Esophagus muscularis mucosa (tissue), 4 donors: ENCODE measurements at regions not wholly inside any gene's neighbourhood (a gene's known extent, or its start where the extent isn't known, plus 50 kb on each side); places are given as distances from the start of the nearest gene placed in this dataset.

Experiments
- CTCF ChIP-seq, 3 experiments: fragments of 200-600 bp in 2 of 3; fragments of 450-650 bp in 1 of 3; sonication (generic) in 2 of 3; IDR thresholded peaks; one replicate each; pipeline ENCODE4 v1.5.1; 2017 to 2019; ENCODE audit warnings: antibody characterized with exemption in 3 of 3, mild to moderate bottlenecking in 2 of 3, moderate library complexity in 1 of 3
- EP300 ChIP-seq: sonication (generic); formaldehyde crosslinking; IDR thresholded peaks from one replicate; pipeline ENCODE4 v1.6.1; 2017; ENCODE audit warnings: antibody characterized with exemption
- POLR2A ChIP-seq: fragments of 450-650 bp; IDR thresholded peaks from one replicate; pipeline ENCODE4 v1.6.1; 2017; ENCODE audit warnings: antibody characterized with exemption, moderate library complexity, mild to moderate bottlenecking, low read depth
- POLR2AphosphoS5 ChIP-seq, 2 donors: sonication (generic); formaldehyde crosslinking; IDR thresholded peaks; one replicate each; pipeline ENCODE4 v1.6.1; 2017; ENCODE audit warnings: antibody characterized with exemption in 2 of 2

GRCh38 chr12:19639781-19640415 is 200.6 kb downstream of the AEBP2 start:
- no peak for TF ChIP-seq CTCF (IDR thresholded peaks at IDR 0.05)
- no peak for TF ChIP-seq POLR2AphosphoS5 (IDR thresholded peaks at IDR 0.05)
- TF ChIP-seq POLR2A = no peak
- TF ChIP-seq EP300 = no peak
